Activated T-cell treated with anti-CD3 and anti-CD28 coated beads, Interleukin-2, amount 50 U/mL, for 24 hours (primary cell): ENCODE measurements at regions not wholly inside any gene's neighbourhood (a gene's known extent, or its start where the extent isn't known, plus 50 kb on each side); places are given as distances from the start of the nearest gene placed in this dataset.

Source experiments
- DNase-seq: peaks from one replicate; pipeline ENCODE4 v3.0.0-alpha.2; 2020
- H3K27ac Mint-ChIP-seq: 2 replicates; pipeline ENCODE4 v1.8.0; 2020; ENCODE audit warnings: mild to moderate bottlenecking, mixed read lengths
- H3K27me3 Mint-ChIP-seq: 2 replicates; pipeline ENCODE4 v1.8.0; 2020; ENCODE audit warnings: mixed read lengths
- H3K36me3 Mint-ChIP-seq: 2 replicates; pipeline ENCODE4 v1.8.0; 2020; ENCODE audit warnings: low read depth, mixed read lengths
- H3K4me1 Mint-ChIP-seq: 2 replicates; pipeline ENCODE4 v1.8.0; 2020; ENCODE audit warnings: low read depth, mixed read lengths
- H3K4me3 Mint-ChIP-seq: 2 replicates; pipeline ENCODE4 v1.8.0; 2020; ENCODE audit warnings: mild to moderate bottlenecking, moderate library complexity, mixed read lengths
- H3K9me3 Mint-ChIP-seq: 2 replicates; pipeline ENCODE4 v1.8.0; 2020; ENCODE audit warnings: mixed read lengths

- Mint-ChIP-seq H3K36me3 (no peaks in the 10 kb centered on the region), H3K27ac (no peak overlapping the region), H3K27me3 (no peaks in the 10 kb centered on the region), H3K4me1 (peaks cover 2% of the 10 kb centered on the region), H3K4me3 (no peak overlapping the region), H3K9me3 (no peaks in the 10 kb centered on the region)
- DNase-seq = no peak
Measured at GRCh38 chr6:14920276-14920675, 325.6 kb upstream of the JARID2 start.

- no peak overlapping the region for H3K4me3 Mint-ChIP-seq
- H3K36me3 Mint-ChIP-seq = no peaks in the 10 kb centered on the region
- H3K9me3 Mint-ChIP-seq = no peaks in the 10 kb centered on the region
- DNase-seq = no peak
- peaks cover 2% of the 10 kb centered on the region for H3K4me1 Mint-ChIP-seq
- no peaks in the 10 kb centered on the region for H3K27me3 Mint-ChIP-seq
- H3K27ac Mint-ChIP-seq = no peak overlapping the region
Measured at GRCh38 chr6:14921170-14921569, 324.7 kb upstream of the JARID2 start.

GRCh38 chr6:14921878-14922671, 323.8 kb upstream of the JARID2 start:
- Mint-ChIP-seq H3K27ac (no peak overlapping the region), H3K4me1 (peaks cover 2% of the 10 kb centered on the region), H3K9me3 (no peaks in the 10 kb centered on the region), H3K27me3 (no peaks in the 10 kb centered on the region), H3K4me3 (no peak overlapping the region), H3K36me3 (no peaks in the 10 kb centered on the region)
- no peak for DNase-seq

- Mint-ChIP-seq H3K36me3 (no peaks in the 10 kb centered on the region), H3K4me3 (no peak overlapping the region), H3K4me1 (peaks cover 2% of the 10 kb centered on the region), H3K27ac (no peak overlapping the region), H3K27me3 (no peaks in the 10 kb centered on the region), H3K9me3 (no peaks in the 10 kb centered on the region)
- no peak for DNase-seq
Measured at GRCh38 chr6:14922706-14923460, 323.0 kb upstream of the JARID2 start.

- Mint-ChIP-seq H3K4me3 (no peak overlapping the region), H3K9me3 (no peaks in the 10 kb centered on the region), H3K4me1 (no peaks in the 10 kb centered on the region), H3K27ac (no peak overlapping the region), H3K36me3 (no peaks in the 10 kb centered on the region), H3K27me3 (no peaks in the 10 kb centered on the region)
- DNase-seq = no peak
Measured at GRCh38 chr6:14924126-14925024, 321.5 kb upstream of the JARID2 start.

GRCh38 chr6:14925025-14925698, 320.7 kb upstream of the JARID2 start:
- no peak overlapping the region for H3K4me3 Mint-ChIP-seq
- H3K4me1 Mint-ChIP-seq = peaks cover 1% of the 10 kb centered on the region
- no peak for DNase-seq
- H3K27ac Mint-ChIP-seq = no peak overlapping the region
- no peaks in the 10 kb centered on the region for H3K9me3 Mint-ChIP-seq
- no peaks in the 10 kb centered on the region for H3K27me3 Mint-ChIP-seq
- H3K36me3 Mint-ChIP-seq = no peaks in the 10 kb centered on the region

- Mint-ChIP-seq H3K9me3 (no peaks in the 10 kb centered on the region), H3K27ac (no peak overlapping the region), H3K4me1 (peaks cover 5% of the 10 kb centered on the region), H3K36me3 (no peaks in the 10 kb centered on the region), H3K4me3 (no peak overlapping the region), H3K27me3 (no peaks in the 10 kb centered on the region)
- no peak for DNase-seq
Measured at GRCh38 chr6:14925699-14926026, 320.2 kb upstream of the JARID2 start.

- no peak for DNase-seq
- H3K9me3 Mint-ChIP-seq = no peaks in the 10 kb centered on the region
- H3K36me3 Mint-ChIP-seq = no peaks in the 10 kb centered on the region
- no peak overlapping the region for H3K4me3 Mint-ChIP-seq
- H3K4me1 Mint-ChIP-seq = peaks cover 5% of the 10 kb centered on the region
- H3K27me3 Mint-ChIP-seq = no peaks in the 10 kb centered on the region
- no peak overlapping the region for H3K27ac Mint-ChIP-seq
Measured at GRCh38 chr6:14927398-14927797, 318.5 kb upstream of the JARID2 start.

GRCh38 chr6:14929291-14929690, 316.6 kb upstream of the JARID2 start:
- no peak for DNase-seq
- Mint-ChIP-seq H3K27me3 (no peaks in the 10 kb centered on the region), H3K36me3 (no peaks in the 10 kb centered on the region), H3K4me3 (no peak overlapping the region), H3K4me1 (peaks cover 8% of the 10 kb centered on the region), H3K27ac (no peak overlapping the region), H3K9me3 (no peaks in the 10 kb centered on the region)

GRCh38 chr6:14930366-14930989, 315.4 kb upstream of the JARID2 start:
- Mint-ChIP-seq H3K9me3 (no peaks in the 10 kb centered on the region), H3K4me1 (peaks cover 8% of the 10 kb centered on the region), H3K4me3 (no peak overlapping the region), H3K27ac (peak overlapping the region; percentile 14), H3K36me3 (no peaks in the 10 kb centered on the region), H3K27me3 (no peaks in the 10 kb centered on the region)
- no peak for DNase-seq

- Mint-ChIP-seq H3K27ac (no peak overlapping the region), H3K36me3 (no peaks in the 10 kb centered on the region)
- peak; percentile 8 for DNase-seq
Measured at GRCh38 chr6:14932485-14933182, 313.2 kb upstream of the JARID2 start.

GRCh38 chr6:14933183-14933544, 312.7 kb upstream of the JARID2 start:
- peaks cover 8% of the 10 kb centered on the region for H3K4me1 Mint-ChIP-seq
- H3K4me3 Mint-ChIP-seq = no peak overlapping the region

More at GRCh38 chr6:14932485-14933182, 313.2 kb upstream of the JARID2 start:
- no peaks in the 10 kb centered on the region for H3K9me3 Mint-ChIP-seq
- H3K4me3 Mint-ChIP-seq = no peak overlapping the region
- H3K4me1 Mint-ChIP-seq = peaks cover 8% of the 10 kb centered on the region
- no peaks in the 10 kb centered on the region for H3K27me3 Mint-ChIP-seq

GRCh38 chr6:14934013-14934412, 311.9 kb upstream of the JARID2 start:
- Mint-ChIP-seq H3K27me3 (no peaks in the 10 kb centered on the region), H3K4me3 (no peak overlapping the region), H3K36me3 (no peaks in the 10 kb centered on the region), H3K4me1 (peaks cover 8% of the 10 kb centered on the region), H3K9me3 (no peaks in the 10 kb centered on the region), H3K27ac (no peak overlapping the region)
- no peak for DNase-seq

More at GRCh38 chr6:14933183-14933544, 312.7 kb upstream of the JARID2 start:
- no peaks in the 10 kb centered on the region for H3K9me3 Mint-ChIP-seq
- H3K27ac Mint-ChIP-seq = no peak overlapping the region
- no peak for DNase-seq
- H3K27me3 Mint-ChIP-seq = no peaks in the 10 kb centered on the region
- no peaks in the 10 kb centered on the region for H3K36me3 Mint-ChIP-seq
